HepG2 (cell line): ENCODE measurements at regions not wholly inside any gene's neighbourhood (a gene's known extent, or its start where the extent isn't known, plus 50 kb on each side); places are given as distances from the start of the nearest gene placed in this dataset.

Source experiments
- EZH2 ChIP-seq: conservative IDR thresholded peaks from 2 replicates; pipeline ENCODE4 v1.6.1; 2012; ENCODE audit warnings: mild to moderate bottlenecking, low read depth, low read length, moderate library complexity
- HNF4A ChIP-seq: sonication (generic); formaldehyde crosslinking; IDR thresholded peaks from 2 replicates; pipeline ENCODE4 v1.4.0; 2020; ENCODE audit warnings: missing genetic modification reagents
- TARDBP ChIP-seq: sonication (generic); formaldehyde crosslinking; IDR thresholded peaks from 2 replicates; pipeline ENCODE4 v1.8.0; 2022; ENCODE audit warnings: mild to moderate bottlenecking, missing genetic modification reagents
- ZNF432 ChIP-seq: sonication (generic); formaldehyde crosslinking; IDR thresholded peaks from 2 replicates; pipeline ENCODE4 v1.5.0; 2020; ENCODE audit warnings: missing genetic modification reagents, mild to moderate bottlenecking, borderline replicate concordance
- TF ChIP-seq, protein P1 (sequence below): sonication (generic); formaldehyde crosslinking; IDR thresholded peaks from 2 replicates; pipeline ENCODE4 v1.4.0; 2020; ENCODE audit warnings: missing genetic modification reagents, borderline replicate concordance
- TF ChIP-seq, protein P2 (sequence below): sonication (generic); formaldehyde crosslinking; IDR thresholded peaks from one replicate; pipeline ENCODE4 v1.5.1; 2020; ENCODE audit warnings: mild to moderate bottlenecking, missing genetic modification reagents; ENCODE audit errors: not compliant biosample characterization
- TF ChIP-seq, protein P3 (sequence below): sonication (generic); formaldehyde crosslinking; IDR thresholded peaks from 2 replicates; pipeline ENCODE4 v1.5.1; 2020; ENCODE audit warnings: mild to moderate bottlenecking, missing genetic modification reagents, moderate library complexity

DNA sequence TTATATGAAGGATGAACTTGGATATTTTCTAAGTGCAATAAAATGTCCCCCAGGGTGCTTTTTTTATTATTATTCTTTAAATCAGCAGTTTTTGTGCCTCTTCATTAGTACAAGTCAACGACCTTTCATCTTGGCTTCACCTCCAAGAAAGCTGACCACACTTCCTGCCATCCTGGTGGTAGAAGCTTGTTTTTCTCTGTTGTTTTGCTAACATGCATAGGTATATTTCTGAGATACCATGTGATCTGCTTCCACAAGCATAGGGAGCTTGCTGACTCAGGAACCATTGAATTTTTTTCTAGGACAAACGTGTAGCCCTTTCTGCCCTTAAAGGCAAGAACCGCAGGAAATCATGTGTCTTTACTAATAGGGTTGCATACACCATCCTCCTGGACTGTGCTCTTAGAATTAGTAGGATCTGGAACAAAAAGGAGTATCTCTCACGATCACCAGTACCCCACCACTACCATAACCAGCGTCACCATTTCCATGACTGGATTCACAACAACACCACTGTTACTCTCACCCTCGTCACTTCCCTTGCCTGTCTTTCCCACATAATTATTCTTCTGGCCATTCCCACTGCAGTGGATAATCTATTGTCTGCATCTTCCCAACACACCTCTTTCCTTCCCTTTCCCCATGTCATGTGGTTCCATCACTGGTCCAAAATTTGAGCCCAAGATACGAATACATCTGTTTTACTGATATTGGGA, 207.1 kb downstream of the MAFB start:
- TF ChIP-seq, protein P1, sequence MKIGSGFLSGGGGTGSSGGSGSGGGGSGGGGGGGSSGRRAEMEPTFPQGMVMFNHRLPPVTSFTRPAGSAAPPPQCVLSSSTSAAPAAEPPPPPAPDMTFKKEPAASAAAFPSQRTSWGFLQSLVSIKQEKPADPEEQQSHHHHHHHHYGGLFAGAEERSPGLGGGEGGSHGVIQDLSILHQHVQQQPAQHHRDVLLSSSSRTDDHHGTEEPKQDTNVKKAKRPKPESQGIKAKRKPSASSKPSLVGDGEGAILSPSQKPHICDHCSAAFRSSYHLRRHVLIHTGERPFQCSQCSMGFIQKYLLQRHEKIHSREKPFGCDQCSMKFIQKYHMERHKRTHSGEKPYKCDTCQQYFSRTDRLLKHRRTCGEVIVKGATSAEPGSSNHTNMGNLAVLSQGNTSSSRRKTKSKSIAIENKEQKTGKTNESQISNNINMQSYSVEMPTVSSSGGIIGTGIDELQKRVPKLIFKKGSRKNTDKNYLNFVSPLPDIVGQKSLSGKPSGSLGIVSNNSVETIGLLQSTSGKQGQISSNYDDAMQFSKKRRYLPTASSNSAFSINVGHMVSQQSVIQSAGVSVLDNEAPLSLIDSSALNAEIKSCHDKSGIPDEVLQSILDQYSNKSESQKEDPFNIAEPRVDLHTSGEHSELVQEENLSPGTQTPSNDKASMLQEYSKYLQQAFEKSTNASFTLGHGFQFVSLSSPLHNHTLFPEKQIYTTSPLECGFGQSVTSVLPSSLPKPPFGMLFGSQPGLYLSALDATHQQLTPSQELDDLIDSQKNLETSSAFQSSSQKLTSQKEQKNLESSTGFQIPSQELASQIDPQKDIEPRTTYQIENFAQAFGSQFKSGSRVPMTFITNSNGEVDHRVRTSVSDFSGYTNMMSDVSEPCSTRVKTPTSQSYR (CRISPR knock-in tag) = no peak
- TF ChIP-seq ZNF432 (CRISPR knock-in tag) = no peak
- TF ChIP-seq, protein P2, sequence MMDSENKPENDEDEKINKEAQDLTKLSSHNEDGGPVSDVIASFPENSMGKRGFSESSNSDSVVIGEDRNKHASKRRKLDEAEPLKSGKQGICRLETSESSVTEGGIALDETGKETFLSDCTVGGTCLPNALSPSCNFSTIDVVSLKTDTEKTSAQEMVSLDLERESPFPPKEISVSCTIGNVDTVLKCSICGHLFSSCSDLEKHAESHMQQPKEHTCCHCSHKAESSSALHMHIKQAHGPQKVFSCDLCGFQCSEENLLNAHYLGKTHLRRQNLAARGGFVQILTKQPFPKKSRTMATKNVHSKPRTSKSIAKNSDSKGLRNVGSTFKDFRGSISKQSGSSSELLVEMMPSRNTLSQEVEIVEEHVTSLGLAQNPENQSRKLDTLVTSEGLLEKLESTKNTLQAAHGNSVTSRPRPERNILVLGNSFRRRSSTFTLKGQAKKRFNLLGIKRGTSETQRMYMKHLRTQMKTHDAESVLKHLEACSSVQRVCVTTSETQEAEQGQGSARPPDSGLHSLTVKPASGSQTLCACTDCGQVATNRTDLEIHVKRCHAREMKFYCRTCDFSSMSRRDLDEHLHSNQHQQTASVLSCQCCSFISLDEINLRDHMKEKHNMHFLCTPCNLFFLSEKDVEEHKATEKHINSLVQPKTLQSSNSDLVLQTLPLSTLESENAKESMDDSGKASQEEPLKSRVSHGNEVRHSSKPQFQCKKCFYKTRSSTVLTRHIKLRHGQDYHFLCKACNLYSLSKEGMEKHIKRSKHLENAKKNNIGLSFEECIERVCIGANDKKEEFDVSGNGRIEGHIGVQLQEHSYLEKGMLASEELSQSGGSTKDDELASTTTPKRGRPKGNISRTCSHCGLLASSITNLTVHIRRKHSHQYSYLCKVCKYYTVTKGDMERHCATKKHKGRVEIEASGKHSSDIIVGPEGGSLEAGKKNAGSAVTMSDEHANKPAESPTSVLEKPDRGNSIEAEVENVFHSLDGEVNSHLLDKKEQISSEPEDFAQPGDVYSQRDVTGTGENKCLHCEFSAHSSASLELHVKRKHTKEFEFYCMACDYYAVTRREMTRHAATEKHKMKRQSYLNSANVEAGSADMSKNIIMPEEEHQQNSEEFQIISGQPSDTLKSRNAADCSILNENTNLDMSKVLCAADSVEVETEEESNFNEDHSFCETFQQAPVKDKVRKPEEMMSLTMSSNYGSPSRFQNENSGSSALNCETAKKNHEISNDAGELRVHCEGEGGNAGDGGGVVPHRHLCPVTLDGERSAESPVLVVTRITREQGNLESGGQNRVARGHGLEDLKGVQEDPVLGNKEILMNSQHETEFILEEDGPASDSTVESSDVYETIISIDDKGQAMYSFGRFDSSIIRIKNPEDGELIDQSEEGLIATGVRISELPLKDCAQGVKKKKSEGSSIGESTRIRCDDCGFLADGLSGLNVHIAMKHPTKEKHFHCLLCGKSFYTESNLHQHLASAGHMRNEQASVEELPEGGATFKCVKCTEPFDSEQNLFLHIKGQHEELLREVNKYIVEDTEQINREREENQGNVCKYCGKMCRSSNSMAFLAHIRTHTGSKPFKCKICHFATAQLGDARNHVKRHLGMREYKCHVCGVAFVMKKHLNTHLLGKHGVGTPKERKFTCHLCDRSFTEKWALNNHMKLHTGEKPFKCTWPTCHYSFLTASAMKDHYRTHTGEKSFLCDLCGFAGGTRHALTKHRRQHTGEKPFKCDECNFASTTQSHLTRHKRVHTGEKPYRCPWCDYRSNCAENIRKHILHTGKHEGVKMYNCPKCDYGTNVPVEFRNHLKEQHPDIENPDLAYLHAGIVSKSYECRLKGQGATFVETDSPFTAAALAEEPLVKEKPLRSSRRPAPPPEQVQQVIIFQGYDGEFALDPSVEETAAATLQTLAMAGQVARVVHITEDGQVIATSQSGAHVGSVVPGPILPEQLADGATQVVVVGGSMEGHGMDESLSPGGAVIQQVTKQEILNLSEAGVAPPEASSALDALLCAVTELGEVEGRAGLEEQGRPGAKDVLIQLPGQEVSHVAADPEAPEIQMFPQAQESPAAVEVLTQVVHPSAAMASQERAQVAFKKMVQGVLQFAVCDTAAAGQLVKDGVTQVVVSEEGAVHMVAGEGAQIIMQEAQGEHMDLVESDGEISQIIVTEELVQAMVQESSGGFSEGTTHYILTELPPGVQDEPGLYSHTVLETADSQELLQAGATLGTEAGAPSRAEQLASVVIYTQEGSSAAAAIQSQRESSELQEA (CRISPR knock-in tag) = no peak
- TF ChIP-seq HNF4A (CRISPR knock-in tag) = no peak
- no peak for TF ChIP-seq EZH2
- TF ChIP-seq, protein P3, sequence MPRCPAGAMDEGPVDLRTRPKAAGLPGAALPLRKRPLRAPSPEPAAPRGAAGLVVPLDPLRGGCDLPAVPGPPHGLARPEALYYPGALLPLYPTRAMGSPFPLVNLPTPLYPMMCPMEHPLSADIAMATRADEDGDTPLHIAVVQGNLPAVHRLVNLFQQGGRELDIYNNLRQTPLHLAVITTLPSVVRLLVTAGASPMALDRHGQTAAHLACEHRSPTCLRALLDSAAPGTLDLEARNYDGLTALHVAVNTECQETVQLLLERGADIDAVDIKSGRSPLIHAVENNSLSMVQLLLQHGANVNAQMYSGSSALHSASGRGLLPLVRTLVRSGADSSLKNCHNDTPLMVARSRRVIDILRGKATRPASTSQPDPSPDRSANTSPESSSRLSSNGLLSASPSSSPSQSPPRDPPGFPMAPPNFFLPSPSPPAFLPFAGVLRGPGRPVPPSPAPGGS (CRISPR knock-in tag) = no peak
- no peak for TF ChIP-seq TARDBP (CRISPR knock-in tag)
